GM19324 (cell line): ENCODE measurements at regions not wholly inside any gene's neighbourhood (a gene's known extent, or its start where the extent isn't known, plus 50 kb on each side); places are given as distances from the start of the nearest gene placed in this dataset.
"Not testable (repeated sequence)": the region's sequence is repeated elsewhere in the genome, so short reads cannot be mapped to it uniquely, and the experiment has no call there.

ENCODE experiments used
- ATAC-seq: cut with Tn5 transposase; IDR thresholded peaks from one replicate; pipeline ENCODE4 v1.9.1; 2021; ENCODE audit warnings: mild to moderate bottlenecking, moderate library complexity; ENCODE audit not compliant: unreplicated experiment, low FRiP score

GRCh38 chr4:162767083-162767482, 399.6 kb downstream of the NAF1 start:
- ATAC-seq: no peak

DNA sequence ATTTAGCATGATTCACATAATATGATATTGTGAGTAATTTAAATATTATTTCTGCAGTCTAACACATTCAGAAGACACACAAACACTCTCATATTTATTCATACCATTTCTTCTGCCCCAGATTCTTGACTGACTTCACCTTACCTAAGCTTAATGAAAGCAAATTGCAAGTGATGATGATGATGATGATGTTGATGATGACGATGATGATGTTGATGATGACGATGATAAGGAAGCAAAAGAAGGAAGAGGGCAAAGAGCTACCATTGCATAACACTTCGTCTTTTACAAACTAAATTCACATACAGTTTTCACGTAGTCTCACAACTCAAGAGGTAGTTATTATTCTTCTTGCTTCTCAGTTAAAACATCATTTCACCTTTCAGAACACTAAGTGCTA, 404.7 kb downstream of the NAF1 start:
- ATAC-seq: no peak

DNA sequence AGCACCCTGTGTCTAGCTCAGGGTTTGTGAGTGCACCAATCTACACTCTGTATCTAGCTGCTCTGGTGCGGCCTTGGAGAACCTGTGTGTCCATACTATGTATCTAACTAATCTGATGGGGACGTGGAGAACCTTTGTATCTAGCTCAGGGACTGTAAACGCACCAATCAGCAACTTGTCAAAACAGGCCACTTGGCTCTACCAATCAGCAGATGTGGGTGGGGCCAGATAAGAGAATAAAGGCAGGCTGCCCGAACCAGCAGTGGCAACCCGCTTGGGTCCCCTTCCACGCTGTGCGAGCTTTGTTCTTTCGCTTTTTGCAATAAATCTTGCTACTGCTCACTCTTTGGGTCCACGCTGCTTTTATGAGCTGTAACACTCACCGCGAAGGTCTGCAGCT, 426.5 kb downstream of the NAF1 start:
- ATAC-seq: not testable (repeated sequence)

DNA sequence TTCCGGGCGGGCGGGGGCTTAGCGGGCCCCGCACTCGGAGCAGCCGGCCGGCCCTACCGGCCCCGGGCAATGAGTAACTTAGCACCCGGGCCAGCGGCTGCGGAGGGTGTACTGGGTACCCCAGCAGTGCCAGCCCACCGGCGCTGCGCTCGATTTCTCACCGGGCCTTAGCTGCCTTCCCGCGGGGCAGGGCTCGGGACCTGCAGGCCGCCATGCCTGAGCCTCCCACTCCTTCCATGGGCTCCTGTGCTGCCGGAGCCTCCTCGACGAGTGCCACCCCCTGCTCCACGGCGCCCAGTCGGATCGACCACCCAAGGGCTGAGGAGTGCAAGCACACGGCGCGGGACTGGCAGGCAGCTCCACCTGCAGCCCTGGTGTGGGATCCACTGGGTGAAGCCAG, 427.1 kb downstream of the NAF1 start:
- ATAC-seq: not testable (repeated sequence)

- ATAC-seq: no peak
Measured at GRCh38 chr4:162732876-162733275, 433.8 kb downstream of the NAF1 start.

GRCh38 chr4:162727766-162728165, 438.9 kb downstream of the NAF1 start:
- ATAC-seq: no peak

- ATAC-seq: no peak
Measured at GRCh38 chr4:162727232-162727631, 439.5 kb downstream of the NAF1 start.

- no peak for ATAC-seq
Measured at GRCh38 chr4:162715401-162715800, 451.3 kb downstream of the NAF1 start.

DNA sequence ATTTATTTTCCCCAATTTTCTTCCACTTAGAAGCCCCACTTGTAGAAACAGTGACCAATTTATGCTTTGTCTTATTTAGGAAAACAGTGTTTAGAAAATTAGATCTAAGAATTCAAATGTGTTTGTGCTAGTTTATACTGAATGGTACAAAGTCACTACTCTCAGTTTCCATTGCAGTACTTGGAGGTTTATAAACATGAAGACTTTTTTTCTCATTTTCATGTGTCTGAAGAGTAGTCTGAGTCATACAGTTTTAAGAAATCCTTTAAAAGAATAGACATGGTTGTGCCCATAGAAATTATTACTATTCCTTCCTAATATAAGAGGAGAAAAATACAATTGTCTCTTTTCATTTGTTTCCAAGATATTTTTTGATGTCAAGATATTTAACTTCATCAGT, 458.7 kb downstream of the NAF1 start:
- peak; percentile 67 for ATAC-seq

DNA sequence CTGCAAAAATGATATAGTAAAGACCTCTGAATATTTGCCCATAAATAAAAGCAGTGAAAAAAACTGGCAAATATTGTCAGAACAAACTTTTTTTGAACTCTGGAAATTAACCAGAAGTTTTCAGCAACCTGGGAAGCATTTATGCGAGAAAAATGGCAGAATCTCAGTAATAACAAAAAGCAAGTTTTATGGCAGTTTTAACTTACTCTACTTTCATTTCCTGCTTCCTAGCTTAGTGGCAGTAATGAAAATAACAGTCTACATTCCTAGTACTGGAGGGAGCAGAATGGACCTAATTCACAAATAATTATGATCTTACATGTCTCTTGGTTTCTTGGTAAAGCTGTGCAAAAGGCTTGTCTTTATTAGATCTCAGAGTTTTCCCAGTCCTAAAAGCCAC, 460.1 kb downstream of the NAF1 start:
- ATAC-seq: no peak

DNA sequence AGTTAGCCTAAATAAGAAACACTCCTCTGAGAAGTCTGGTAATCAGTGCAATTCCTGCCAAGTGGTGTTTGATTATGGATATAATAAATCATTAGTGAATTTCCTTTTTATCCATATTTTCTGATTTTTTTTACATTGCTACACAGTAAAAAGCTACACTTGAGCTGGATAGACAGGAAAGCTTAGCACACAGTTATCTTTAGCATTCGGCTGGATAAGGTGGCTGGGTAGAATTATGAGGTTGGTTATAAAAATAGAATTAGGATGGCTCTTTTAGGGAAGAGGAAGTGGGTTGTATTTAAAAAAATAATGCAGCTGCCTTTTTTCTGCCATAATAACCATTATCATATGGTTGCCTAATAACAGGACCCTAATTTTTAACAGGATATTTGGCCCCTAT, 460.6 kb downstream of the NAF1 start:
- no peak for ATAC-seq

GRCh38 chr4:162705130-162705803, 461.4 kb downstream of the NAF1 start:
- ATAC-seq: no peak

- ATAC-seq: no peak
Measured at GRCh38 chr4:162700815-162701361, 465.8 kb downstream of the NAF1 start.

- no peak for ATAC-seq
Measured at GRCh38 chr4:162700358-162700757, 466.3 kb downstream of the NAF1 start.

- ATAC-seq: no peak
Measured at GRCh38 chr4:162699629-162700028, 467.1 kb downstream of the NAF1 start.

DNA sequence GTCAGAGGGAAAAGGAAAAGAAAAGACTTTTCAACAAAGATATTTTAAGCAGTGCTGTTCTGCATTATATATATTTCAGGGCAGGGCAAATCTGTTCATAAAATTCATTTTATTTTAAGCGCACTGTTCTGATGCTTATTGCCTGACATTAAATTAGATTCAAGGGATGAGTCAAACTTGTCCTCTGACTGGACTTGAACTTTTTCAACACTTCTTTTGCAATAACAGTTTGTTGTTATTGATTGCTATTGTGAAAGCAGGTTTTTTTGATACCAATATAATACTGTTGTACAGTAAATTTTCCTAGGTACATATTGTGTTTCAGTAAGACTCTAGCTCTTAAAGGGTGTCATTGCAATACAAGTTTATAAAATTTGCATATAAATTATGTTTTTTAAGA, 481.3 kb downstream of the NAF1 start:
- no peak for ATAC-seq

- no peak for ATAC-seq
Measured at GRCh38 chr4:162684998-162685397, 481.7 kb downstream of the NAF1 start.

DNA sequence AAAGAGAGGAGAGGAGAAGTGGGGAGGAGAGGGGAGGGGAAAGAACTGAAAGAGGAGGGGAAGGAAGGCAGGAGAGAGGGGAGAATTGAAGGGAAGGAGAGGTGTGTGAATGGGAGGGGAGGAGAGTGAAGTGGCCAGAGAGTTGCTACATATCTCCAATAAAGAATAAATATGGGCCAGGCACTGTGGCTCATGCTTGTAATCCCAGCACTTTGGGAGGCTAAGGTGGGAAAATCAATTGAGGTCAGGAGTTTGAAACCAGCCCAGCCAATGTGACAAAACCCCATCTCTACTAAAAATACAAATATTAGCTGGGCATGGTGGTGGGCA, 482.4 kb downstream of the NAF1 start:
- ATAC-seq: peak; percentile 25

DNA sequence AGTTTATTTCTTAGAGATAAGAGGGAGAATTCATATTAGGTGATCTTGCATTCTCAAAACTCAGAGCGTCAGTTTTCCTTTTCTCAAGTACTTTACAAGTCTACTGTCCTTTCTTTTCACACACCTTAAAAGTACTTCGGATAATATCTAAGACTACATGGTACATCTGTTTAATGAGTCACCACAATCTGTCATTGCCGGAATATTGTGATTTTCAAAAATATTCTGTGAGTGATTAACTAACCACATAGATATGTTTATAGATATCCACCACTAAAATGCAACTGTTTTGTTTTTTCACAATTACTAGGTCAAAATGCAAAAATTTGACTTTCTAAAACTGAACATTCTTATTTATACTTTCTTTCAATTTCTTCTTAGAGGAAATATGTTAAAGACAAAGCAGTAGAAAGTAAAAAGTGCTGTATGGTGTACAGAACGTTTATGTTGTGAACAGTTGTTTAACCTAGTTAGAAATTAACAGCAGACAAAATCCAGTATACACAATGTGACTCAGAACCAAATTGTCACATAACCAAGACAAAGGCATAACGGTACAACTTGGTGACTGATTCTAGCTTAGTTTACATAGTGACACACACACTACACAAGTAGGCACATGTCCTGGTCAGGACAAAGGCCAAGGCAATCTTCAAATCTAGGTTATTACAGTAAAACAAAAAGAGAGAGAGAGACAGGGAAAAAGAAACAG, 482.9 kb downstream of the NAF1 start:
- ATAC-seq: peak; percentile 82

- no peak for ATAC-seq
Measured at GRCh38 chr4:162682651-162683050, 484.0 kb downstream of the NAF1 start.

- no peak for ATAC-seq
Measured at GRCh38 chr4:162681212-162681611, 485.5 kb downstream of the NAF1 start.

- ATAC-seq: no peak
Measured at GRCh38 chr4:162675661-162676060, 491.0 kb downstream of the NAF1 start.
